Osteoblast (primary cell): ENCODE measurements at regions not wholly inside any gene's neighbourhood (a gene's known extent, or its start where the extent isn't known, plus 50 kb on each side); places are given as distances from the start of the nearest gene placed in this dataset.
A peak's percentile ranks its signal among the peaks of the same experiment; 100 is the strongest.
"Not testable (repeated sequence)": the region's sequence is repeated elsewhere in the genome, so short reads cannot be mapped to it uniquely, and the experiment has no call there.

Experiments
- DNase-seq: peaks from one replicate; pipeline ENCODE4 v3.0.0; 2011; ENCODE audit warnings: low spot score, mixed read lengths; ENCODE audit not compliant: insufficient read length; ENCODE audit errors: missing footprints
- H2AFZ ChIP-seq: 2 replicates; pipeline ENCODE4 v1.6.0; 2011; ENCODE audit warnings: mild to moderate bottlenecking, low read length
- H3K27ac ChIP-seq: 2 replicates; pipeline ENCODE4 v1.5.1; 2011; ENCODE audit warnings: mild to moderate bottlenecking, low read depth, low read length, moderate library complexity
- H3K27me3 ChIP-seq: 2 replicates; pipeline ENCODE4 v1.6.0; 2012; ENCODE audit warnings: mild to moderate bottlenecking, control low read depth, inconsistent platforms, low read length, moderate library complexity; ENCODE audit not compliant: insufficient read depth
- H3K36me3 ChIP-seq: 2 replicates; pipeline ENCODE4 v1.5.1; 2011; ENCODE audit warnings: mild to moderate bottlenecking, low read length, control low read depth, moderate library complexity; ENCODE audit not compliant: insufficient read depth
- H3K4me1 ChIP-seq: 2 replicates; pipeline ENCODE4 v1.5.1; 2011; ENCODE audit warnings: mild to moderate bottlenecking, low read length, control low read depth, moderate library complexity; ENCODE audit not compliant: insufficient read depth
- H3K4me2 ChIP-seq: 2 replicates; pipeline ENCODE4 v1.6.0; 2011; ENCODE audit warnings: mild to moderate bottlenecking, low read length; ENCODE audit not compliant: insufficient read depth
- H3K4me3 ChIP-seq: fragments of 200-600 bp; sonication (generic); 3 replicates; pipeline ENCODE4 v1.5.1; 2012; ENCODE audit warnings: mild to moderate bottlenecking, low read length, inconsistent platforms; ENCODE audit not compliant: insufficient read depth
- H3K79me2 ChIP-seq: 2 replicates; pipeline ENCODE4 v1.6.0; 2012; ENCODE audit warnings: mild to moderate bottlenecking, low read length, control low read depth, inconsistent platforms; ENCODE audit not compliant: insufficient read depth
- H3K9me3 ChIP-seq: 2 replicates; pipeline ENCODE4 v1.5.1; 2011; ENCODE audit warnings: low read depth, low read length, control low read depth
- H4K20me1 ChIP-seq: 2 replicates; pipeline ENCODE4 v1.6.0; 2012; ENCODE audit warnings: mild to moderate bottlenecking, low read length, control low read depth; ENCODE audit not compliant: insufficient read depth
- TF ChIP-seq, protein P1 (sequence below): IDR thresholded peaks from 2 replicates; pipeline ENCODE4 v1.5.1; 2011; ENCODE audit warnings: mild to moderate bottlenecking, low read depth, low read length, moderate library complexity; ENCODE audit errors: extremely low read depth

DNA sequence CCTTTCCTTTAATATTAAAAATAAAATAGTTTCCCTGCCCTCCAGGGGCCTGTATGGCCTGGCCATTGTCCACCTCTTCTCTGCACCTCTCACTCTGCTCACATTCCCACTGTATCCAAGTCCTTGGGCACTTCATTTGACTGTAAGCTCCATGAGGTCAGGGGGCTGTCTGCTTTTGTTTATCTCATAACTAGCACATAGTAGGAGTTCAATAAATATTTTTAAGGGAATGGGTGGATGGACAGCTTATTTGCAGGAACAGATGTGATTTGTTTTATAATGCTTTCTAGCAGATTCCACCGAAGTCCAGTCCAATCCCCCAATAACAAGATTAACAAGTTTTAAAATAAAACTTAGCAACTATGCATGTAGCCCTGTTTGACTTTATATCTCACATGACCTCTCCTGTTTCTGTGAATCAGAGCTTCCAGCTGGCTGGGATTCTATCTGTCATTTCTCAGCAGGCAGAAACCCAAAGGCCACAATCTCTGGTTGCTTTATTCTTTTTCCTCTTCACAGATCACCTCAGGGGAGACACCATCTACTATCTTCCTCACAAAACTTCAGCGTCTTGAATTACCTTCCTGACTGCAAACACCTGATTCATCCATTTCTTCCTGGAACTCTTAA, 123.0 kb upstream of the NR2F2 start:
- Histone ChIP-seq H2AFZ (no peak overlapping the region), H3K36me3 (no peaks in the 10 kb centered on the region), H3K27ac (no peak overlapping the region), H3K4me1 (no peaks in the 10 kb centered on the region), H3K4me2 (no peak overlapping the region), H3K79me2 (no peaks in the 10 kb centered on the region), H3K27me3 (no peaks in the 10 kb centered on the region), H3K9me3 (no peaks in the 10 kb centered on the region), H3K4me3 (no peak overlapping the region), H4K20me1 (no peaks in the 10 kb centered on the region)
- TF ChIP-seq, protein P1, sequence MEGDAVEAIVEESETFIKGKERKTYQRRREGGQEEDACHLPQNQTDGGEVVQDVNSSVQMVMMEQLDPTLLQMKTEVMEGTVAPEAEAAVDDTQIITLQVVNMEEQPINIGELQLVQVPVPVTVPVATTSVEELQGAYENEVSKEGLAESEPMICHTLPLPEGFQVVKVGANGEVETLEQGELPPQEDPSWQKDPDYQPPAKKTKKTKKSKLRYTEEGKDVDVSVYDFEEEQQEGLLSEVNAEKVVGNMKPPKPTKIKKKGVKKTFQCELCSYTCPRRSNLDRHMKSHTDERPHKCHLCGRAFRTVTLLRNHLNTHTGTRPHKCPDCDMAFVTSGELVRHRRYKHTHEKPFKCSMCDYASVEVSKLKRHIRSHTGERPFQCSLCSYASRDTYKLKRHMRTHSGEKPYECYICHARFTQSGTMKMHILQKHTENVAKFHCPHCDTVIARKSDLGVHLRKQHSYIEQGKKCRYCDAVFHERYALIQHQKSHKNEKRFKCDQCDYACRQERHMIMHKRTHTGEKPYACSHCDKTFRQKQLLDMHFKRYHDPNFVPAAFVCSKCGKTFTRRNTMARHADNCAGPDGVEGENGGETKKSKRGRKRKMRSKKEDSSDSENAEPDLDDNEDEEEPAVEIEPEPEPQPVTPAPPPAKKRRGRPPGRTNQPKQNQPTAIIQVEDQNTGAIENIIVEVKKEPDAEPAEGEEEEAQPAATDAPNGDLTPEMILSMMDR = no peak
- no peak for DNase-seq

DNA sequence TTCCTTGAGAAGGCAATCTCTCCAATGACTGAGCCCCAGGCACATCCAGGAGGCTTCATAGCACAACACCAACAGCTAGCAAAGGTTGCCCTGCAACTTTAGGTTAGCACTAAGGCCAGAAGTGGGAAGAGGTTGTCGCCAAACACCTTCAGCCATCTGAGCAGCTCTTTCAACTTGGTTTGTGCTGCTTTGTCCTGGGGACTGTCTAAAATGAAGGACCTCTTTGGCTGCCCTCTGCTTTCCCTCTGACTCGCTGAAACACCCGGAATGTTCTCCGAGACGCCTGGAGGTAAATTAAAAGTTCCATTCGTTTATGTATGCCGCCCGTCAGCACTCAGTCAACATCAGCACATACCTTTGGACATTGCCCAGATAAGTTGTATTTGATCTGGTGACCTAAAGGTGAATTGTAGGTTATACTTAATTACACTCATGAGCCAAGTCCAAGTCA, 121.2 kb upstream of the NR2F2 start:
- TF ChIP-seq, protein P1 = no peak
- Histone ChIP-seq H3K36me3 (no peaks in the 10 kb centered on the region), H3K4me3 (no peak overlapping the region), H3K4me1 (no peaks in the 10 kb centered on the region), H4K20me1 (no peaks in the 10 kb centered on the region), H3K4me2 (no peak overlapping the region), H3K27me3 (no peaks in the 10 kb centered on the region), H2AFZ (peak overlapping the region; percentile 40), H3K79me2 (no peaks in the 10 kb centered on the region), H3K9me3 (no peaks in the 10 kb centered on the region), H3K27ac (no peak overlapping the region)
- no peak for DNase-seq

DNA sequence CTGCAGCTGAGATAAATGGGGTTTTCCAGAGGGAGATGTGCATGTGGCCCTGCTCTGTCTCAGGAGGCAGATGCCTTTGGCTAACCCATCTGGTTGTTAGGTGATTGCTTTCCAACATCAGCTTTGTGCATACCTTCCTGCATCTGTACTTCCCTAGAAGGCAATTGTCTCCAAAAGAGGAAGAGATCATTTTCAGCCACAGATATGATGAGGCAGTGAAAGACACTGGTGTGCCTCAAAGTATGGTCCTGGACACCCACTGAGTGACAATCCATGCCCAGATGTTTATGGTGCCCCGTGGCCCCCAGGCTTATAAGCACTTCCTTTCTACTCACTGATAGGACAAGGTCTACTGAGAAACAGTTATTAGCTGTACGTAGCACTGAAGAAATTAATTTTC, 117.5 kb upstream of the NR2F2 start:
- Histone ChIP-seq H3K27ac (no peak overlapping the region), H3K36me3 (no peaks in the 10 kb centered on the region), H3K4me1 (no peaks in the 10 kb centered on the region), H3K4me3 (no peak overlapping the region), H3K4me2 (no peak overlapping the region), H3K9me3 (no peaks in the 10 kb centered on the region), H2AFZ (no peak overlapping the region), H3K27me3 (no peaks in the 10 kb centered on the region), H3K79me2 (no peaks in the 10 kb centered on the region), H4K20me1 (no peaks in the 10 kb centered on the region)
- TF ChIP-seq, protein P1 = no peak
- DNase-seq = no peak

DNA sequence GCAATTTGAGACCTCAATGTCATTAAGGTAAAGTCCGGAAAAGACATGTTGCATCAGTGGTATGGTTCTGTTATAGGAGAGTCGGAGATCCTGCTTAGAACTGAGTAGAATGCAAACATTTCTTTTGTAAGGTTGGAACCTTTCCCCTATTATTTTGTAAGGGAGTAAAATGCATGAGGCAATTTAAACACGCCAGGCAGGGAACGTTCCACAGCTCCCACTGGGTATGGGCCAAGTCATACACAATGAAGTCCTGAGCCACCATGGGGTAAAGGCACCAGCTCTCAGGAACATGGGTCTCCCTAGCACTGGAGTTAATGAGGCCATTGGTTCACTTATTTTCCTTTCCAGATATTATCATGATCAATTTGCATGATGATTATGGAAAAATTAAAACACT, 116.6 kb upstream of the NR2F2 start:
- no peak for DNase-seq
- no peak overlapping the region for H3K4me2 ChIP-seq
- H2AFZ ChIP-seq = no peak overlapping the region
- TF ChIP-seq, protein P1 = no peak
- H3K27me3 ChIP-seq = no peaks in the 10 kb centered on the region
- H3K9me3 ChIP-seq = no peaks in the 10 kb centered on the region
- H3K36me3 ChIP-seq = no peaks in the 10 kb centered on the region
- H3K27ac ChIP-seq = no peak overlapping the region
- no peak overlapping the region for H3K4me3 ChIP-seq
- H3K4me1 ChIP-seq = no peaks in the 10 kb centered on the region
- no peaks in the 10 kb centered on the region for H3K79me2 ChIP-seq
- no peaks in the 10 kb centered on the region for H4K20me1 ChIP-seq

DNA sequence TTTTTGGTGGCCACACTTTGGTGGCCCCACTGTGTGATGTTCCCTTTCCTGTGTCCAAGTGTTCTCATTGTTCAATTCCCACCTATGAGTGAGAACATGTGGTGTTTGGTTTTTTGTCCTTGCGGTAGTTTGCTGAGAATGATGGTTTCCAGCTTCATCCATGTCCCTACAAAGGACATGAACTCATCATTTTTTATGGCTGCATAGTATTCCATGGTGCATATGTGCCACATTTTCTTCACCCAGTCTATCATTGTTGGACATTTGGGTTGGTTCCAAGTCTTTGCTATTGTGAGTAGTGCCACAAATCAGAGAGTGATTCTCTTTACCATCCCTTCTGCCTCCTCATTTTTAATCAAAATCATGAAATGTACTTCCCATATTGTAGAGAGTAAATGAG, 114.0 kb upstream of the NR2F2 start:
- not testable (repeated sequence) for H3K27me3 ChIP-seq, H3K9me3 ChIP-seq, H3K4me1 ChIP-seq, H4K20me1 ChIP-seq, H3K4me3 ChIP-seq, H2AFZ ChIP-seq, H3K79me2 ChIP-seq, H3K36me3 ChIP-seq, DNase-seq, H3K27ac ChIP-seq, H3K4me2 ChIP-seq
